B cell (primary cell): ENCODE measurements at regions not wholly inside any gene's neighbourhood (a gene's known extent, or its start where the extent isn't known, plus 50 kb on each side); places are given as distances from the start of the nearest gene placed in this dataset.
"Not testable (repeated sequence)": the region's sequence is repeated elsewhere in the genome, so short reads cannot be mapped to it uniquely, and the experiment has no call there.

ENCODE experiments used
- ATAC-seq: fragments of 200-7000 bp; cut with Tn5 transposase; one replicate; pipeline ENCODE4 v1.10.0; 2021; ENCODE audit warnings: low read depth, mild to moderate bottlenecking, moderate number of reproducible peaks, moderate library complexity
- CTCF ChIA-PET: fragments of 350-600 bp; sonication (Branson Sonifier 250); formaldehyde crosslinking; loops from one replicate; lab custom pipeline; 2021; ENCODE audit warnings: antibody characterized with exemption, inconsistent platforms; lab: Charles Lee
- POLR2A ChIA-PET: fragments of 350-600 bp; sonication (Branson Sonifier 250); formaldehyde crosslinking; loops from one replicate; lab custom pipeline; 2021; ENCODE audit warnings: antibody characterized with exemption; lab: Charles Lee
- DNase-seq: peaks from one replicate; pipeline ENCODE4 v3.0.0; 2013
- H2AFZ ChIP-seq: 2 replicates; pipeline ENCODE4 v1.6.1; 2012; ENCODE audit warnings: mild to moderate bottlenecking, low read depth, low read length; ENCODE audit not compliant: insufficient read depth, poor library complexity, severe bottlenecking
- H3K27ac ChIP-seq, 2 donors: 1 replicate in 1 of 2; 2 replicates in 1 of 2; pipeline ENCODE4 v1.5.1; 2012 to 2013; ENCODE audit warnings: low read length in 2 of 2, mild to moderate bottlenecking in 2 of 2, moderate library complexity in 1 of 2
- H3K27me3 ChIP-seq, 4 experiments: fragments of 200-600 bp in 1 of 4; sonication (generic) in 1 of 4; replicated peaks in 1 of 4; 1 replicate in 2 of 4; 2 replicates in 2 of 4; pipeline versions ENCODE4 v1.6.1 to v1.7.0; 2013 to 2016; ENCODE audit warnings: low read length in 3 of 4, mild to moderate bottlenecking in 2 of 4, mixed read lengths in 1 of 4, moderate library complexity in 1 of 4; ENCODE audit not compliant: insufficient read depth in 4 of 4, control insufficient read depth in 3 of 4; ENCODE audit errors: control extremely low read depth in 1 of 4
- H3K36me3 ChIP-seq, 2 experiments: replicated peaks in 1 of 2; 1 replicate in 1 of 2; 2 replicates in 1 of 2; pipeline versions ENCODE4 v1.6.1 to v1.7.1; 2013; ENCODE audit warnings: low read length in 1 of 2; ENCODE audit not compliant: insufficient read depth in 2 of 2, control insufficient read depth in 1 of 2; ENCODE audit errors: control extremely low read depth in 1 of 2, extremely low read depth in 1 of 2
- H3K4me1 ChIP-seq, 2 donors: fragments of 200-600 bp in 1 of 2; sonication (generic) in 1 of 2; 1 replicate in 1 of 2; 2 replicates in 1 of 2; pipeline versions ENCODE4 v1.5.1 to v1.6.1; 2013 to 2017; ENCODE audit warnings: low read length in 2 of 2; ENCODE audit not compliant: control insufficient read depth in 2 of 2, insufficient read depth in 2 of 2
- H3K4me2 ChIP-seq: replicated peaks from 2 replicates; pipeline ENCODE3; 2012; ENCODE audit warnings: mild to moderate bottlenecking, low read depth, low read length; ENCODE audit not compliant: poor library complexity, severe bottlenecking
- H3K4me3 ChIP-seq, 5 experiments: fragments of 200-600 bp in 1 of 5; sonication (generic) in 1 of 5; 1 replicate in 3 of 5; 2 replicates in 2 of 5; pipeline versions ENCODE4 v1.5.1 to v1.7.0; 2011 to 2016; ENCODE audit warnings: low read length in 4 of 5, mild to moderate bottlenecking in 4 of 5, low read depth in 2 of 5, control low read depth in 1 of 5, moderate library complexity in 1 of 5; ENCODE audit not compliant: insufficient read depth in 1 of 5; ENCODE audit errors: control extremely low read depth in 1 of 5, extremely low read depth in 1 of 5
- H3K79me2 ChIP-seq: fragments of 200-600 bp; sonication (generic); one replicate; pipeline ENCODE4 v1.6.0; 2016; ENCODE audit warnings: low read length; ENCODE audit not compliant: control insufficient read depth, insufficient read depth
- H3K9ac ChIP-seq: fragments of 200-600 bp; sonication (generic); 2 replicates; pipeline ENCODE4 v1.6.1; 2017; ENCODE audit warnings: mild to moderate bottlenecking, low read length, moderate library complexity
- H3K9me3 ChIP-seq, 3 donors: one replicate each; pipeline versions ENCODE4 v1.6.1 to v1.7.1; 2013; ENCODE audit warnings: low read length in 2 of 3; ENCODE audit not compliant: control insufficient read depth in 2 of 3, insufficient read depth in 1 of 3; ENCODE audit errors: control extremely low read depth in 1 of 3
- H4K20me1 ChIP-seq: 2 replicates; pipeline ENCODE4 v1.6.0; 2012; ENCODE audit warnings: mild to moderate bottlenecking, low read length; ENCODE audit not compliant: insufficient read depth, control insufficient read depth, poor library complexity, severe bottlenecking
- H3K27ac Mint-ChIP-seq: one replicate; pipeline ENCODE4 v1.8.0; 2021; ENCODE audit warnings: mixed read lengths
- H3K27me3 Mint-ChIP-seq: one replicate; pipeline ENCODE4 v1.8.0; 2021; ENCODE audit warnings: mixed read lengths
- H3K4me1 Mint-ChIP-seq: one replicate; pipeline ENCODE4 v1.8.0; 2021; ENCODE audit warnings: mixed read lengths
- H3K4me3 Mint-ChIP-seq: one replicate; pipeline ENCODE4 v1.8.0; 2021; ENCODE audit warnings: mixed read lengths
- H3K9me3 Mint-ChIP-seq: one replicate; pipeline ENCODE4 v1.8.0; 2022; ENCODE audit warnings: mixed read lengths; ENCODE audit not compliant: insufficient read depth
- CTCF ChIP-seq: fragments of 200-600 bp; IDR thresholded peaks from one replicate; pipeline ENCODE4 v1.8.0; 2022; ENCODE audit warnings: antibody characterized with exemption, mild to moderate bottlenecking
- WGBS: methylation state at CpG from one replicate; pipeline ENCODE4 v1.1.5; 2013; ENCODE audit warnings: missing lambda C conversion rate; ENCODE audit not compliant: insufficient coverage; 5-methylcytosine and 5-hydroxymethylcytosine counted together
- intact Hi-C: fragments of 100-400 bp; cut with micrococcal nuclease; formaldehyde crosslinking; loops from one replicate; pipeline ENCODE4 v1.10.0; 2022

GRCh38 chr12:8390001-8390777 is 65.6 kb upstream of the CLEC6A start:
- H3K9me3 Mint-ChIP-seq, H3K4me1 Mint-ChIP-seq, POLR2A ChIA-PET, H3K4me1 ChIP-seq, H3K27me3 ChIP-seq, H3K36me3 ChIP-seq, H3K27ac ChIP-seq, H4K20me1 ChIP-seq, H3K9me3 ChIP-seq, H3K27ac Mint-ChIP-seq, H3K79me2 ChIP-seq: not testable (repeated sequence)
- WGBS, result 1% methylated on average over 40 of the region's 81 CpGs
- H3K4me3 ChIP-seq, result peak overlapping the region in 4 of 5 experiments; percentile 19 to 54 (median 33)
- peak overlapping the region; percentile 60 for H2AFZ ChIP-seq
- Mint-ChIP-seq H3K4me3 (peak overlapping the region; percentile 64), H3K27me3 (peaks cover 14% of the 10 kb centered on the region)
- peak overlapping the region; percentile 60 for H3K4me2 ChIP-seq
- CTCF ChIA-PET, result interaction anchor here (0.6 to 0.8 kb wide), 2 partner anchors 282 to 707 kb away, joined by 3 read pairs; no protein-coding TSS in a partner anchor
- ATAC-seq (peak; percentile 56), DNase-seq (peak; percentile 37)
- H3K9ac ChIP-seq, result peak overlapping the region; percentile 53
- peak; percentile 66 for TF ChIP-seq CTCF
- intact Hi-C loops, result loop anchor here (10.0 kb wide), 1 partner anchor 285 kb away; no protein-coding TSS in a partner anchor

GRCh38 chr12:8396225-8397071 is 59.3 kb upstream of the CLEC6A start:
- CTCF ChIA-PET, H3K36me3 ChIP-seq, H4K20me1 ChIP-seq, H3K79me2 ChIP-seq, H3K27ac ChIP-seq, H3K27me3 ChIP-seq, POLR2A ChIA-PET, H3K9ac ChIP-seq, H3K9me3 ChIP-seq, H3K9me3 Mint-ChIP-seq, H3K4me1 Mint-ChIP-seq, H3K27ac Mint-ChIP-seq, H3K4me1 ChIP-seq: not testable (repeated sequence)
- TF ChIP-seq CTCF, result peak; percentile 70
- peak overlapping the region; percentile 46 for H3K4me2 ChIP-seq
- H2AFZ ChIP-seq, result peak overlapping the region; percentile 56
- intact Hi-C loops, result loop anchor here (10.0 kb wide), 1 partner anchor 292 kb away; no protein-coding TSS in a partner anchor
- ATAC-seq, result peak; percentile 84
- Mint-ChIP-seq H3K27me3 (peaks cover 22% of the 10 kb centered on the region), H3K4me3 (peak overlapping the region; percentile 54)
- DNase-seq, result peak; percentile 69
- H3K4me3 ChIP-seq, result peak overlapping the region in 3 of 5 experiments; percentile 33 to 41 (median 38)
- WGBS, result 4% methylated on average over 73 of the region's 79 CpGs

- H3K4me1 ChIP-seq, result not testable (repeated sequence)
- H3K27me3 Mint-ChIP-seq, result peaks cover 23% of the 10 kb centered on the region
These were observed 58.4 kb upstream of the CLEC6A start for GRCh38 chr12:8397378-8397777.

More at GRCh38 chr12:8397378-8397777, 58.4 kb upstream of the CLEC6A start:
- H3K4me2 ChIP-seq, H3K9me3 ChIP-seq, H3K4me1 Mint-ChIP-seq, H4K20me1 ChIP-seq, H3K27ac Mint-ChIP-seq, H3K9ac ChIP-seq, H3K36me3 ChIP-seq, H3K27me3 ChIP-seq, ATAC-seq, DNase-seq, CTCF ChIA-PET, POLR2A ChIA-PET, H3K79me2 ChIP-seq, H3K27ac ChIP-seq, H3K9me3 Mint-ChIP-seq, H3K4me3 ChIP-seq, H3K4me3 Mint-ChIP-seq, H2AFZ ChIP-seq: not testable (repeated sequence)
- intact Hi-C loops, result loop anchor here (10.0 kb wide), 1 partner anchor 293 kb away; no protein-coding TSS in a partner anchor
- WGBS, result 62% methylated on average over 5 of the region's 7 CpGs
